ENCODE measurements at regions not wholly inside any gene's neighbourhood (a gene's known extent, or its start where the extent isn't known, plus 50 kb on each side); places are given as distances from the start of the nearest gene placed in this dataset.

DNA sequence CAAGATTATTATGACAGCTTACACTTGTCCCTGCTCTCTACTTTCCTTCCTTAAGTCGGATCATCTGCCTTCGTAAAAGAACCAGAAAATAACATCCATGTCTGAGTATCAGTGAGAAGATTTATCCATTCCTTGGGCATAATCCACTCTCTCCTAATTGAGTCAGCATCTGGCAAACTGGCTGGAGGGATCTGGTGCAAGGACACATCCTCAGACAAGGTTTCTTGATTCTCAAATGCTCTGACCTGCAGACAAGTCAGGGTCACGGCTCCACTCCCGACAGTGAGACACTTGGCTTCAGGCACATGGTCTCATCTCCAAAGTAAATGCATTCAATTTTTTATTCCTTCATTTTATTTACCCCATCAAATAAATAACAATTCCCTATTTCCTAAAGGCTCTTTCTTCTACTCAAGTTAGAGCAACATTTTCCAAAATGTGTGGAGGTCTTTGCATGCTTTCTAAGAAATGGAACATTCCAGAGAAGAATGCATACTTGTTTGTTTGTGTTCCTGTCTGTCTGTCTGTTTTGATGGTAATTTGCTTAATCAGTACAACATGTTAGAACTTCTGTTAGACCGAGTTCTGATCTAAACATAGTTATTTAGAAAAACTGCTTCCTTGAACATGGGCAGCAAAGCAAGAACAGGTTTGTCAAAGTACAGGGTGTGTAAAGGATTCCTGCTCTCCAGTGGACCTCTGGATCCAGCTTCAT lies 246.9 kb downstream of the IRS1 start:
- intact Hi-C loops (cut with DNase I): no loop called here
- FAIRE-seq: no peak
- no peak overlapping the region for H3K9ac ChIP-seq (ENCODE audit: low read length in 3 of 3)

GRCh38 chr2:226551522-226552250 lies 247.9 kb downstream of the IRS1 start:
- no peaks in the 10 kb centered on the region for H3K36me3 ChIP-seq (ENCODE audit: control insufficient read depth in 2 of 3, insufficient read depth in 3 of 3, low read length in 3 of 3)
- intact Hi-C loops (cut with DNase I): no loop called here
- no peaks in the 10 kb centered on the region for H3K4me1 ChIP-seq (ENCODE audit: control insufficient read depth in 2 of 3, insufficient read depth in 2 of 3, low read depth in 1 of 3, low read length in 3 of 3)
- FAIRE-seq: no peak
- no peak overlapping the region for H3K27ac ChIP-seq (ENCODE audit: low read depth in 2 of 2, low read length in 2 of 2)
- H3K4me3 ChIP-seq (ENCODE audit: low read length in 3 of 3): no peak overlapping the region
- H3K9me3 ChIP-seq (ENCODE audit: control insufficient read depth in 2 of 3, insufficient read depth in 1 of 3, low read length in 3 of 3): no peaks in the 10 kb centered on the region
- H3K27me3 ChIP-seq (ENCODE audit: control insufficient read depth, insufficient read depth, low read length): no peaks in the 10 kb centered on the region
- no peak overlapping the region for H3K9ac ChIP-seq (ENCODE audit: low read length in 3 of 3)
- no peak for TF ChIP-seq CTCF (IDR thresholded peaks at IDR 0.05; ENCODE audit: borderline replicate concordance, extremely low read depth, insufficient read depth)
- DNase-seq: no peak

More for the DNA sequence above, 246.9 kb downstream of the IRS1 start:
- no peaks in the 10 kb centered on the region for H3K36me3 ChIP-seq (ENCODE audit: control insufficient read depth in 2 of 3, insufficient read depth in 3 of 3, low read length in 3 of 3)
- H3K4me3 ChIP-seq (ENCODE audit: low read length in 3 of 3): no peak overlapping the region
- DNase-seq: no peak
- H3K9me3 ChIP-seq (ENCODE audit: control insufficient read depth in 2 of 3, insufficient read depth in 1 of 3, low read length in 3 of 3): no peaks in the 10 kb centered on the region
- TF ChIP-seq CTCF (IDR thresholded peaks at IDR 0.05; ENCODE audit: borderline replicate concordance, extremely low read depth, insufficient read depth): no peak
- no peaks in the 10 kb centered on the region for H3K4me1 ChIP-seq (ENCODE audit: control insufficient read depth in 2 of 3, insufficient read depth in 2 of 3, low read depth in 1 of 3, low read length in 3 of 3)
- no peak overlapping the region for H3K27ac ChIP-seq (ENCODE audit: low read depth in 2 of 2, low read length in 2 of 2)
- H3K27me3 ChIP-seq (ENCODE audit: control insufficient read depth, insufficient read depth, low read length): no peaks in the 10 kb centered on the region

GRCh38 chr2:226550801-226551200 lies 248.8 kb downstream of the IRS1 start:
- Histone ChIP-seq H3K9me3 (ENCODE audit: control insufficient read depth in 2 of 3, insufficient read depth in 1 of 3, low read length in 3 of 3) (no peaks in the 10 kb centered on the region), H3K27me3 (ENCODE audit: control insufficient read depth, insufficient read depth, low read length) (no peaks in the 10 kb centered on the region), H3K27ac (ENCODE audit: low read depth in 2 of 2, low read length in 2 of 2) (no peak overlapping the region), H3K4me1 (ENCODE audit: control insufficient read depth in 2 of 3, insufficient read depth in 2 of 3, low read depth in 1 of 3, low read length in 3 of 3) (no peaks in the 10 kb centered on the region), H3K4me3 (ENCODE audit: low read length in 3 of 3) (no peak overlapping the region), H3K9ac (ENCODE audit: low read length in 3 of 3) (no peak overlapping the region), H3K36me3 (ENCODE audit: control insufficient read depth in 2 of 3, insufficient read depth in 3 of 3, low read length in 3 of 3) (no peaks in the 10 kb centered on the region)
- DNase-seq: no peak
- intact Hi-C loops (cut with DNase I): no loop called here
- TF ChIP-seq CTCF (IDR thresholded peaks at IDR 0.05; ENCODE audit: borderline replicate concordance, extremely low read depth, insufficient read depth): no peak
- FAIRE-seq: no peak
